ENCODE measurements at regions not wholly inside any gene's neighbourhood (a gene's known extent, or its start where the extent isn't known, plus 50 kb on each side); places are given as distances from the start of the nearest gene placed in this dataset.

DNA sequence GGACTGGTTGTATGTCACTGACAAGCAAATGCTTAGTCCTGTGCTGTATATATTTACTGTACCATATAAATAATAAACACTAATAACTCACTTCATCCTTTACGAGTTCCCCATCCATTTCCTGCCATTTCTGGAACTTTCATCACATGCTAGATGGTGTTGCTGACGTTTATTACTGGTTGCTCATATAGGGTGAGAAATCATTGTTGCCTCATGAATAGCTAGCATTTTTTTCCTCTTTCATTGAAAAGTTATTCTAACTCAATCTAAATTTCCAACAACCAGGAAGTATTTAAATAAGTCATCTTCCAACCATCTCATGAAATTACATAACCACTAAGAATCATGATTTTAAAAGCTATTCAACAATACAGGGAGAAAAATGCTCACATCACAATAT lies 88.6 kb upstream of the RCN1 start:
- DNase-seq (ENCODE audit: low spot score), result no peak

- no peak for DNase-seq (ENCODE audit: low spot score)
Measured at GRCh38 chr11:31997955-31998354, 92.9 kb upstream of the RCN1 start.

GRCh38 chr11:31996159-31996881 lies 94.6 kb upstream of the RCN1 start:
- DNase-seq (ENCODE audit: low spot score), result no peak

DNA sequence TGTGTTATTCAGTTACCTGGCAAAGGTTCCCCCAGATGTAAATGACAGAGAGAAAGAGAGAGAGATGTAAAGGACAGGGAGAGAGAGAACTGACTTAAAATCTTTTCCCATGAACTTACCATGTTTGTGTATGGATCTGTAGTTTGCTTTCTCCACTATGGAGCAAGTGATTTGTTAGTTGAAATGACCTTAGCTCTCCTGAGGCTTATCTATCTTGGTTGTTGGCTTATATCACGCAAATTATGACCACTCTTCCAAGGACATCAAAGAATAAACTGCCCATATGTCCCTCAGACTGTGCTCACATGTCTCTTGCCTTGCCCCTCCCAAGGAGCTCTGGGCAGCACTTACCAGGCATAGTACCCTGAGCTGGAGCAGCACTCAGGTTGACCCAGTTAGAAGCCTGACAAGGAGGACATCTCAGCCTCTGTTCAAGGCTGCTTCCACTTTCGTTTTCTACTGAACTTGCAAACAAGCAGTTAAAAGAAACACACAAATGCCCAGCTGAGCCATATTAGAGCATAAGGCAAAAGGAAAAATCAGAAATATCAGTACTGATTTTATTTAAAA lies 95.3 kb upstream of the RCN1 start:
- no peak for DNase-seq (ENCODE audit: low spot score)

DNA sequence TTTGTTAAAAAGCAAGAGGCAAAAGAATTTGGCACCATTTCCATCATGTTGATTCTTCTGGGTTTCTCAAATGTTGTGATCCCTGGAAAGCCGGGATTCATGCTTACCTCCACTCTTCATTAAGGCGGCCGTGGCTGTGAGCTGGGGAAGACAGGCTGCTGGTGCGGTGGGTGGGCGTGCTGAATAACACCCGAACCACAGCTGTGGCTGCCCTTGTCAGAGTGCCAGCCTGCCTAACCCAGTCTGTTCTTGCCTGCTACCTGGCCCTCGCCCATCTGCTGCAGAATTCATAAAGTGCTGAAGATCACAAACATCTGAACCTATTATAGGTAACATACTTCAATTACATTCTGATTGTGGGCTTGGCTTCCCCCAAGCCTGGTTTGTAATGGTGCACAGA lies 95.8 kb upstream of the RCN1 start:
- DNase-seq (ENCODE audit: low spot score), result no peak

DNA sequence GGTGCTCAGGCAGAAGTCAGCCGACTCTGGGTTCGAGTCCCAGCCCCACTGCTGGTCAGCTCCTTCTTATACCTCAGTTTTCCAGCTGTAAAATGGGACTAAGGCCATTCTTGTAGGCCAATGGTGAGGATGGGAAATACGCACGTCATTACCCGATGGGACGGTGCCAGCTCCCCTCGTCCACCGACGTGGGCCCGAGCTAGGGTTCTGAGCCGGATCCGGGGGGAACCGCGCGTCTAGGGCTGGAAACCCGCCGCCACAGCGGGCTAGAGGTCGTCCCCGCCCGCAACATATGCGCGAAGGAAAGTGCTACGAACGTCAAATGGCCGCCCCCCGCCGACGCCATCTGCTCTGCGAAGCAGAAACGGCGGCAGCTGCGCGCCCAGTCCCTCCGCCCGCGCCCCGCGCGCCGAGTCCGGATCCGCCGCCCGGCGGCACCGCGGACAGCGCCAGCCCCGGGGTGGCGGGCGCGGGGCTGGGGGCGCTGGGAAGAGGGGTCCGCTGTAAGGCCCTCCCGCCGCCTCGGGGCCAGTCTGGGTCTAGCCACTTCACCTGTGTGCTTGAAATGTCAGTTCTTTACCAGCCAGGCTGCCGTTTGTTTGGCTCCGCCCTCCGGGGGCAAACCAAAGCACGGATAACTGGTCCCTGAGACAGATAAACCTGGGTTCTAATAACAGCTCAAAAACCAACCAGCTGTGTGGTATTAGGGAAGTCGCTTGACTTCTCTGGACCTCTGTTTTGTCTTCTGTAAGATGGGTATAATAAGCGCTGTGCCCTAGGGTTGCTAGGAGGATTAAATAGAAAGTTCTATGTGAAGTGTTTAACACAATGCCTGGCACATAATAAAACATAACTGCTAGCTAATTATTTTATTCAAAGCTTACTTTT lies 103.5 kb upstream of the RCN1 start:
- no peak for DNase-seq (ENCODE audit: low spot score)

- peak; percentile 20 for DNase-seq (ENCODE audit: low spot score)
Measured at GRCh38 chr11:31986201-31986889, 104.5 kb upstream of the RCN1 start.

DNA sequence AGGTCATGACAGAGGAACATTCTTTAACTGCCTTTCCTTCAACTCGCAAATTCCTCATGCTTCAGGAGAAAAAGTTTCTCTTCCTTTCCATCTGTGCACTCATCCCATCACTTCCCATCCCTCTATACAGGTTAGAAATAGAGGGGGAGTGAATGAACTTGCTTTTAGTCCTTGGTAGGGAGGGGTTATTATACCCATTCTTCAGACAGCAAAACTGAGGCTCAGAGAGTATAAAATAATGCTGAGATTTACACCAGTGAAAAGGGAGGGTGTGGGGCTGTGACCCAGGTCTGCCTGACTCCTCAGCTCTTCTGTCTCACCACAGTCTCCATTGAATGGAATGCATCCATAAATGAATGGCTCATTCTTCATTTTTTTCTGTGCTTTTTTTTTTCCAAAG lies 109.4 kb upstream of the RCN1 start:
- DNase-seq (ENCODE audit: low spot score), result no peak

- no peak for DNase-seq (ENCODE audit: low spot score)
Measured at GRCh38 chr11:31977343-31977742, 113.5 kb upstream of the RCN1 start.

GRCh38 chr11:31974366-31975136 lies 116.3 kb upstream of the RCN1 start:
- no peak for DNase-seq (ENCODE audit: low spot score)

DNA sequence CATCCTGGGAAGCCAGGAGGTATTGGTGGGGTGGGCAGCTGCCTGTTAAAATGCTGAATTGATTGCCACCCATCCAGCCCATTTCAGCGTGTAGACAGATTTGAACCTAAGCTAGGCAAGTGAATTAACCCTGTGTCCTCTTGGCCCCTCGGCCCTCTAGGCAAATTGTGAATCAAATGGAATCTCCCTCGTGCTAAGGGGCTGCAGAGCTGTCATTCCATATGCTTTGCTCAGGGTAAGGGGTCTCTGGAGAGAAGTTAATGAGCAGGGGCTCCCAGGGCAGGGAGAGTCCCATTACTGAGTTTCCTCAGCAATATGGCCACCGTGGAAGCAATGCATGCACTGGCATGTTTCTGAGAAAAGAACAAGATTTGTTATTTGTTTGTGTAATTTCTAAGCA lies 117.7 kb upstream of the RCN1 start:
- no peak for DNase-seq (ENCODE audit: low spot score)

DNA sequence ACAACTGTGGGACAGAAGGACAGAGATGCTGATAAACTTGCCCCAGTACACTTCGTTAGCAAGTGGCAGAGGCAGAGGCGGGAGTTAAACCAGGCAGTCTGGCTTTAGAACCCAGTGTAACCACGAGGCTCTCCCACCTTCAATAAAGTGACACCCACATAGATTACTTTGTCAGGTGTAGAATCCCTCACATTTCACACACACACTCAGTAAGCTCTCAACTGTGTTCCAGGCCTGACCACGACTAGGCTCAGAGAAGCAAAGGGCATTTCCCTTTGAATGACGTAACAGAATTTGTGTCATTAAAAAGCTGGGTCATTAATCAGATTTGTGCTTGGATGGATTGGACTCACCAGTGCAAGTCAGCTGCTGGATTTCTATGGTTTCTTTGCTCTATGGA lies 118.3 kb upstream of the RCN1 start:
- no peak for DNase-seq (ENCODE audit: low spot score)

DNA sequence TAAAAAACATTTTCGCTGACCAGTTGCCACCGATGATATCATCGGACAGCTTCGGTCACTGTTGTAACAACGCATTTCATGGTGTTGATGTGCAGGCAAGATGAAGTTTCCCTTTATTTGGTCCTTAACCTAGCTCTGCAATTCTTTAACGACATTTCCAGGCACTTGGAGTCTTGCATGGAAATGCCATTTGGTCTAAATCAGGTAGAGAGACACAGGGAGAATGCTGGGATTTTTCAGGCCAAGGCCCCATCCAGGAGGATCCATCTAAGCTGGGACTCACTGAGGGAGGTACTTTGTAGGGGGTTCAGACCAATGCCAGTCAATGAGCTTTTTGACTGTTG lies 121.5 kb upstream of the RCN1 start:
- DNase-seq (ENCODE audit: low spot score), result no peak

DNA sequence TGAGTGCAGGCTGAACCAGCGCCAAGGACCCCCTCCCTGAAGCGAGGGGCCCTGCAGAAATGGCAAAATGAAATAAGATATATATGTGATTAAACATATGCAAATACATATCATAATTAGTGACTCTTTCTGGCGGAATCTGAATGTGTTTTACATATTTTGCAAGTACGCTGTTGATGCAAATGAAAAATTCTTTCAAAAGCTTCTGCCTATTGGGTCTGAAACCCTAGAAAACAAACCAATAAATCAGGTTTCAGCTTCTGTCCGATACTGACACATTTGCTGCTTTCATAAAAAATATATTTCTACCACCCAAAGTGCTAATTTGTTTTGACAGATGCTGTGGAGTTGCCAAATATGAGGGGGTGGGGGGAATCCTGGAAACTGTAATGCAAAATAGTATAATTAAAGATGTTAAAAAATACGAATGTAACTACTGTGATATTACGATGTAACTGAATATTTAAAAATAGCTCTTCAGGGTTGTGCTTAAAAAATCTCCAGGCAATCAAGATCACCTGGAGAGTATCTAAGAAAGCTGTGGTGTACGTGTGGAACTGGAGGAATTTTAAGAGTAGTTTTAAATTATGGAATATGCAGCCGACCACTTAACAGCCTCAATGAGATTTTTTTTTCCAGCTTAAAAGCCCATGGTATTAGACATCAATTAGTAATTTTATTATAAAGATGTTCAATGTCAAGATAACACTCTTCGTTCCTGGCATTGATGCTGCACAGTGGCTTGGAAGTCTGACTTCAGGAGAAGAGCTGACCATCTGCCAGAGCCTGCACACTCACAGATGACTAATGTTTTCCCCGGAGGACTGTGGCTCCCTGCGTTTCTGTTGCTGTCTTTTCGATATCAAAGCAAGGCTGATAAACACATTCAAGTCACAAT lies 122.2 kb upstream of the RCN1 start:
- DNase-seq (ENCODE audit: low spot score), result no peak

- DNase-seq (ENCODE audit: low spot score), result no peak
Measured at GRCh38 chr11:31967404-31968130, 123.3 kb upstream of the RCN1 start.

GRCh38 chr11:31966846-31967245 lies 124.0 kb upstream of the RCN1 start:
- DNase-seq (ENCODE audit: low spot score), result no peak

DNA sequence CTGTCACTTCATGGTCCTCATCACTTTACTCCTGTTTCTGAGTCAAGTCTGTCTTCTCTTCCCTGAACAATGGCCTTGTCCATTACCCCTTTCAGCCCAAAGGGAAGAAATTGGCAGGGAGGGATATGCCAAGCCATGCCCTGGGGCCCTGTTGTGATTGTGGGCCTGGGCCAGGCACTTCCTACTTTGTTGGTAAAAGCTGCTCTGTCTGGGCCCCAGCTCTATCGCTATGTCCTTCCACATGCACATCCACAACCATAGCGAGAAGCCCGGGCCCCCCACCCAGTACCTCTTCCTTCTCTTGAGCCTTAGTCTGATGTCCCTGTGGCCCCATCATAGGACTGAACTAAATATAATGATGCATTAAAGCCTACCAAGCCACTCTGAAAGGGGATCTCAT lies 126.7 kb upstream of the RCN1 start:
- no peak for DNase-seq (ENCODE audit: low spot score)

DNA sequence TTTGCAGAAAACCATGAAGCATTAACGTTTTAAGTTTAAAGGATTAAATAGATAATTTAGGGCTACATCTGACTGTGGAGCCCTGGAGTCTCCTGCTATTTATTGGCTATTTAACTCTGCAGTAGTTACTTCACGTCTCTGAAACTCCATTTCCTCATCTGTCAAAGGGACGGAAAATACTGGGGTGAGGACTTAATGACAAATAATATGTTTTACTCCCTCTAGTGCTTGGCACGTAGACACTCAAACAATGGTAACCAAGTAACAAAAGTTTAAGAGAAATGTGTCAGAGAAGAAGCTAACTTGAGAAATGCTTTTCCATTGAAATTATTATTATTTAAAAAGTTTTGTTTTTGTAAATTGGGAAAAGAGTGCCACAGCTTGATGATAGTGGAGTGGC lies 130.7 kb upstream of the RCN1 start:
- no peak for DNase-seq (ENCODE audit: low spot score)

GRCh38 chr11:31959716-31960115 lies 131.2 kb upstream of the RCN1 start:
- no peak for DNase-seq (ENCODE audit: low spot score)

- DNase-seq (ENCODE audit: low spot score), result peak; percentile 53
Measured at GRCh38 chr11:31958076-31958735, 132.7 kb upstream of the RCN1 start.

Measured in globus pallidus (tissue), 1 donor.